Panc1 (cell line): ENCODE measurements at regions not wholly inside any gene's neighbourhood (a gene's known extent, or its start where the extent isn't known, plus 50 kb on each side); places are given as distances from the start of the nearest gene placed in this dataset.

ENCODE experiments used
- ATAC-seq: fragments of 200-7000 bp; cut with Tn5 transposase; 2 replicates; pipeline ENCODE4 v1.9.1; 2020; ENCODE audit warnings: mild to moderate bottlenecking, moderate library complexity
- BruUV-seq: library from RNA; stranded (reverse); fragments of 400-500 nt; replicated peaks from 2 replicates; lab custom pipeline; 2021; lab: Mats Ljungman, UMichigan
- CTCF ChIA-PET: fragments of 300-600 bp; sonication (Branson Sonifier 250); formaldehyde crosslinking; loops from one replicate; lab custom pipeline; 2022; ENCODE audit warnings: antibody characterized with exemption; lab: Charles Lee
- POLR2A ChIA-PET: fragments of 300-600 bp; sonication (Branson Sonifier 250); formaldehyde crosslinking; loops from one replicate; lab custom pipeline; 2022; ENCODE audit warnings: antibody characterized with exemption; lab: Charles Lee
- DNase-seq: peaks from one replicate; pipeline ENCODE4 v3.0.0-alpha.2; 2010; ENCODE audit warnings: low read depth, low spot score
- H3K27ac ChIP-seq: 2 replicates; pipeline ENCODE4 v1.5.1; 2011; ENCODE audit warnings: mild to moderate bottlenecking, low read length, inconsistent platforms
- H3K27me3 ChIP-seq: fragments of 200-500 bp; sonication (Bioruptor generic); 2 replicates; pipeline ENCODE4 v1.6.0; 2014; ENCODE audit warnings: low read length, inconsistent platforms; ENCODE audit not compliant: control insufficient read depth, insufficient read depth
- H3K36me3 ChIP-seq: fragments of 200-500 bp; sonication (Bioruptor generic); 2 replicates; pipeline ENCODE4 v1.5.1; 2014; ENCODE audit warnings: inconsistent platforms, mild to moderate bottlenecking, low read length, moderate library complexity; ENCODE audit not compliant: control insufficient read depth, insufficient read depth
- H3K4me1 ChIP-seq: 2 replicates; pipeline ENCODE4 v1.5.1; 2011; ENCODE audit warnings: inconsistent platforms, mild to moderate bottlenecking, low read length, moderate library complexity; ENCODE audit not compliant: control insufficient read depth, insufficient read depth
- H3K4me3 ChIP-seq, 2 experiments: 2 replicates each; pipeline ENCODE4 v1.5.1; 2011 to 2012; ENCODE audit warnings: low read depth in 2 of 2, low read length in 2 of 2, mild to moderate bottlenecking in 2 of 2, inconsistent platforms in 1 of 2, moderate library complexity in 1 of 2
- H3K9me3 ChIP-seq: fragments of 200-500 bp; sonication (Bioruptor generic); 2 replicates; pipeline ENCODE4 v1.5.1; 2014; ENCODE audit warnings: low read depth, mild to moderate bottlenecking, inconsistent platforms, low read length, moderate library complexity; ENCODE audit not compliant: control insufficient read depth, insufficient read depth
- POLR2AphosphoS5 ChIP-seq: IDR thresholded peaks from 2 replicates; pipeline ENCODE4 v1.6.1; 2012; ENCODE audit warnings: mild to moderate bottlenecking, low read depth, low read length, moderate library complexity
- REST ChIP-seq, 2 experiments: IDR thresholded peaks; 2 replicates each; pipeline ENCODE4 v1.6.1; 2011 to 2012; ENCODE audit warnings: low read depth in 2 of 2, control low read depth in 1 of 2, low read length in 1 of 2, mild to moderate bottlenecking in 1 of 2, moderate library complexity in 1 of 2; ENCODE audit not compliant: insufficient read depth in 1 of 2
- SIN3A ChIP-seq: IDR thresholded peaks from 2 replicates; pipeline ENCODE4 v1.6.1; 2012; ENCODE audit warnings: low read depth, mild to moderate bottlenecking, low read length, moderate library complexity, borderline replicate concordance; ENCODE audit not compliant: insufficient read depth
- TCF7L2 ChIP-seq: IDR thresholded peaks from 2 replicates; pipeline ENCODE4 v1.6.1; 2011; ENCODE audit warnings: mild to moderate bottlenecking, low read depth, low read length, inconsistent platforms
- in situ Hi-C: cut with HindIII; loops from 2 replicates; pipeline ENCODE4 v1.10.0; 2016; ENCODE audit warnings: low sequenced_read_pairs, low pct_unique_long_range_greater_than_20kb
- intact Hi-C: fragments of 100-400 bp; cut with micrococcal nuclease; formaldehyde crosslinking; loops from one replicate; pipeline ENCODE4 v1.10.0; 2022; ENCODE audit not compliant: unreplicated experiment
- TF ChIP-seq, protein P1 (sequence below): fragments of 450-650 bp; IDR thresholded peaks from 2 replicates; pipeline ENCODE4 v1.5.1; 2017; ENCODE audit warnings: mild to moderate bottlenecking

GRCh38 chr5:136639616-136640015 lies 274.3 kb upstream of the TRPC7 start:
- Histone ChIP-seq H3K9me3 (no peaks in the 10 kb centered on the region), H3K4me3 (no peak overlapping the region), H3K36me3 (no peaks in the 10 kb centered on the region), H3K4me1 (no peaks in the 10 kb centered on the region), H3K27ac (no peak overlapping the region), H3K27me3 (no peaks in the 10 kb centered on the region)
- intact Hi-C loops (no loop called here), in situ Hi-C loops (no loop called here)
- DNase-seq (no peak), ATAC-seq (no peak)
- ChIA-PET CTCF (no interaction called here), POLR2A (no interaction called here)
- BruUV-seq = no TSS peak
- no peak for TF ChIP-seq TCF7L2
- TF ChIP-seq POLR2AphosphoS5 = no peak
- TF ChIP-seq SIN3A = no peak
- TF ChIP-seq REST (IDR thresholded peaks at IDR 0.05; ENCODE audit: insufficient read depth in 1 of 2, low read depth in 2 of 2, low read length in 1 of 2) = no peak
- TF ChIP-seq, protein P1, sequence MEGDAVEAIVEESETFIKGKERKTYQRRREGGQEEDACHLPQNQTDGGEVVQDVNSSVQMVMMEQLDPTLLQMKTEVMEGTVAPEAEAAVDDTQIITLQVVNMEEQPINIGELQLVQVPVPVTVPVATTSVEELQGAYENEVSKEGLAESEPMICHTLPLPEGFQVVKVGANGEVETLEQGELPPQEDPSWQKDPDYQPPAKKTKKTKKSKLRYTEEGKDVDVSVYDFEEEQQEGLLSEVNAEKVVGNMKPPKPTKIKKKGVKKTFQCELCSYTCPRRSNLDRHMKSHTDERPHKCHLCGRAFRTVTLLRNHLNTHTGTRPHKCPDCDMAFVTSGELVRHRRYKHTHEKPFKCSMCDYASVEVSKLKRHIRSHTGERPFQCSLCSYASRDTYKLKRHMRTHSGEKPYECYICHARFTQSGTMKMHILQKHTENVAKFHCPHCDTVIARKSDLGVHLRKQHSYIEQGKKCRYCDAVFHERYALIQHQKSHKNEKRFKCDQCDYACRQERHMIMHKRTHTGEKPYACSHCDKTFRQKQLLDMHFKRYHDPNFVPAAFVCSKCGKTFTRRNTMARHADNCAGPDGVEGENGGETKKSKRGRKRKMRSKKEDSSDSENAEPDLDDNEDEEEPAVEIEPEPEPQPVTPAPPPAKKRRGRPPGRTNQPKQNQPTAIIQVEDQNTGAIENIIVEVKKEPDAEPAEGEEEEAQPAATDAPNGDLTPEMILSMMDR = no peak

GRCh38 chr5:136638084-136638483 lies 272.7 kb upstream of the TRPC7 start:
- BruUV-seq = no TSS peak
- ATAC-seq = no peak
- Histone ChIP-seq H3K9me3 (no peaks in the 10 kb centered on the region), H3K36me3 (no peaks in the 10 kb centered on the region), H3K4me3 (no peak overlapping the region), H3K27me3 (no peaks in the 10 kb centered on the region), H3K27ac (no peak overlapping the region), H3K4me1 (no peaks in the 10 kb centered on the region)
- ChIA-PET CTCF (no interaction called here), POLR2A (no interaction called here)
- intact Hi-C loops = no loop called here
- no peak for TF ChIP-seq POLR2AphosphoS5
- TF ChIP-seq, protein P1 = no peak
- no peak for TF ChIP-seq SIN3A
- no peak for TF ChIP-seq TCF7L2
- no peak for TF ChIP-seq REST (IDR thresholded peaks at IDR 0.05; ENCODE audit: insufficient read depth in 1 of 2, low read depth in 2 of 2, low read length in 1 of 2)
- no peak for DNase-seq
- in situ Hi-C loops = no loop called here
